ENCODE measurements at regions not wholly inside any gene's neighbourhood (a gene's known extent, or its start where the extent isn't known, plus 50 kb on each side); places are given as distances from the start of the nearest gene placed in this dataset.

GRCh38 chr5:8436924-8437323 is 568.0 kb downstream of the MTRR start:
- TF ChIP-seq CTCF (IDR thresholded peaks at IDR 0.05) (no peak), POLR2A (IDR thresholded peaks at IDR 0.05) (no peak)
